Rectal smooth muscle tissue (tissue), 1 donor: ENCODE measurements at regions not wholly inside any gene's neighbourhood (a gene's known extent, or its start where the extent isn't known, plus 50 kb on each side); places are given as distances from the start of the nearest gene placed in this dataset.

Source experiments
- H3K27ac ChIP-seq: one replicate; pipeline ENCODE4 v1.7.0; 2013; ENCODE audit warnings: low read depth, low read length, inconsistent platforms
- H3K27me3 ChIP-seq: one replicate; pipeline ENCODE4 v1.7.0; 2013; ENCODE audit warnings: low read length; ENCODE audit not compliant: control insufficient read depth, insufficient read depth
- H3K36me3 ChIP-seq: one replicate; pipeline ENCODE4 v1.7.0; 2013; ENCODE audit warnings: low read length; ENCODE audit not compliant: control insufficient read depth, insufficient read depth
- H3K4me1 ChIP-seq: one replicate; pipeline ENCODE4 v1.7.0; 2013; ENCODE audit warnings: low read length; ENCODE audit not compliant: control insufficient read depth, insufficient read depth
- H3K4me3 ChIP-seq: one replicate; pipeline ENCODE4 v1.7.0; 2013; ENCODE audit warnings: low read length
- H3K9ac ChIP-seq: one replicate; pipeline ENCODE4 v1.7.0; 2013; ENCODE audit warnings: low read length

- H3K27ac ChIP-seq: no peak overlapping the region
- no peaks in the 10 kb centered on the region for H3K4me1 ChIP-seq
- no peaks in the 10 kb centered on the region for H3K27me3 ChIP-seq
- no peaks in the 10 kb centered on the region for H3K36me3 ChIP-seq
- no peak overlapping the region for H3K9ac ChIP-seq
- H3K4me3 ChIP-seq: no peak overlapping the region
Measured at GRCh38 chr12:34350092-34351041, 328.1 kb downstream of the ALG10 start.

- H3K36me3 ChIP-seq: no peaks in the 10 kb centered on the region
- no peak overlapping the region for H3K27ac ChIP-seq
- no peaks in the 10 kb centered on the region for H3K27me3 ChIP-seq
- no peaks in the 10 kb centered on the region for H3K4me1 ChIP-seq
- H3K9ac ChIP-seq: no peak overlapping the region
- no peak overlapping the region for H3K4me3 ChIP-seq
Measured at GRCh38 chr12:34352098-34352497, 329.8 kb downstream of the ALG10 start.

GRCh38 chr12:34354239-34355200 lies 332.2 kb downstream of the ALG10 start:
- Histone ChIP-seq H3K27me3 (no peaks in the 10 kb centered on the region), H3K4me3 (no peak overlapping the region), H3K36me3 (no peaks in the 10 kb centered on the region), H3K27ac (no peak overlapping the region), H3K4me1 (no peaks in the 10 kb centered on the region), H3K9ac (no peak overlapping the region)

- no peak overlapping the region for H3K9ac ChIP-seq
- no peaks in the 10 kb centered on the region for H3K27me3 ChIP-seq
- H3K4me3 ChIP-seq: no peak overlapping the region
- H3K36me3 ChIP-seq: no peaks in the 10 kb centered on the region
- no peaks in the 10 kb centered on the region for H3K4me1 ChIP-seq
- H3K27ac ChIP-seq: no peak overlapping the region
Measured at GRCh38 chr12:34356233-34356987, 334.1 kb downstream of the ALG10 start.

GRCh38 chr12:34357791-34358190 lies 335.5 kb downstream of the ALG10 start:
- Histone ChIP-seq H3K36me3 (no peaks in the 10 kb centered on the region), H3K9ac (no peak overlapping the region), H3K27me3 (no peaks in the 10 kb centered on the region), H3K27ac (no peak overlapping the region), H3K4me1 (no peaks in the 10 kb centered on the region), H3K4me3 (no peak overlapping the region)

- Histone ChIP-seq H3K27me3 (no peaks in the 10 kb centered on the region), H3K4me1 (no peaks in the 10 kb centered on the region), H3K9ac (no peak overlapping the region), H3K4me3 (no peak overlapping the region), H3K36me3 (no peaks in the 10 kb centered on the region), H3K27ac (no peak overlapping the region)
Measured at GRCh38 chr12:34358198-34358597, 335.9 kb downstream of the ALG10 start.

GRCh38 chr12:34361721-34362316 lies 339.5 kb downstream of the ALG10 start:
- Histone ChIP-seq H3K36me3 (no peaks in the 10 kb centered on the region), H3K9ac (no peak overlapping the region), H3K27ac (no peak overlapping the region), H3K4me1 (no peaks in the 10 kb centered on the region), H3K27me3 (no peaks in the 10 kb centered on the region), H3K4me3 (no peak overlapping the region)

- no peak overlapping the region for H3K27ac ChIP-seq
- no peak overlapping the region for H3K9ac ChIP-seq
- H3K4me1 ChIP-seq: no peaks in the 10 kb centered on the region
- H3K36me3 ChIP-seq: no peaks in the 10 kb centered on the region
- no peak overlapping the region for H3K4me3 ChIP-seq
- no peaks in the 10 kb centered on the region for H3K27me3 ChIP-seq
Measured at GRCh38 chr12:34363050-34363673, 340.9 kb downstream of the ALG10 start.

GRCh38 chr12:34368079-34368478 lies 345.8 kb downstream of the ALG10 start:
- Histone ChIP-seq H3K9ac (no peak overlapping the region), H3K4me1 (no peaks in the 10 kb centered on the region), H3K36me3 (no peaks in the 10 kb centered on the region), H3K27ac (no peak overlapping the region), H3K4me3 (no peak overlapping the region), H3K27me3 (no peaks in the 10 kb centered on the region)

GRCh38 chr12:34371050-34371449 lies 348.8 kb downstream of the ALG10 start:
- Histone ChIP-seq H3K4me1 (no peaks in the 10 kb centered on the region), H3K27me3 (no peaks in the 10 kb centered on the region), H3K27ac (no peak overlapping the region), H3K36me3 (no peaks in the 10 kb centered on the region), H3K4me3 (no peak overlapping the region), H3K9ac (no peak overlapping the region)

- Histone ChIP-seq H3K9ac (no peak overlapping the region), H3K4me3 (no peak overlapping the region), H3K27me3 (no peaks in the 10 kb centered on the region), H3K4me1 (no peaks in the 10 kb centered on the region), H3K36me3 (no peaks in the 10 kb centered on the region), H3K27ac (no peak overlapping the region)
Measured at GRCh38 chr12:34372003-34372402, 349.7 kb downstream of the ALG10 start.
